ENCODE measurements at regions not wholly inside any gene's neighbourhood (a gene's known extent, or its start where the extent isn't known, plus 50 kb on each side); places are given as distances from the start of the nearest gene placed in this dataset.

- TF ChIP-seq CTCF (IDR thresholded peaks at IDR 0.05) (no peak), EP300 (IDR thresholded peaks at IDR 0.05) (no peak)
These were observed 143.6 kb downstream of the GPR85 start for GRCh38 chr7:112942981-112943380.
